ENCODE measurements at regions not wholly inside any gene's neighbourhood (a gene's known extent, or its start where the extent isn't known, plus 50 kb on each side); places are given as distances from the start of the nearest gene placed in this dataset.

DNA sequence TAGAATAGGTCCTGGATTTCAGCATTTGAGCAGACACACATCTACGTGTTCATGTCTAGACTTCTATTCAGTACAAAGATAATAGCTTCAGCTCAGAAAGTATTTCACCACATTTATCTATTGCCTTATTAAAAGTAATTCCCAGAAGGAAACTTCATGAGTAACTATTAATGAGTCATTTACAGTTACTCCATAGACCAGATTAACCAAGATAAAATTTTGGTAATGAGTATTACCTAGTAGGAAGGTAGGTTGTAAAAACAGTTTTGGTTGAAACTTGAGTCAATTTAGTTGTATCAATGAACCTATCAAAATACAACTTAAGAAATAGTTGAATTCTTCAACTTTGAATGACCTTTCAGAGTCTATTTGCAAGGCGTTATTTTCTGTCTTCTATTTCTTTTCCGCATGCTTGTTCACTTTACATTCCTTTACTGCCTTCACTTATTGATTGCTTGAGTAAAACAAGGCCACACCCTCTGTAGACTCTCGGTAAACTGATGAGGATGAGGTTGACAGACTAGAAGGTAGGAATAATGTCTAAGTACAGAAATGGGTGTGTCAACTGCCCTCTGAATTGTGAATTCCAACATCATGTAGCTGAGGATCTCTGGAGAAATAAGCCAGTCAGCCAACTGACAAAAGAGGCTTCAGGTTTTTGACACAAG, 1165.6 kb upstream of the ZEB2 start:
- DNase-seq (ENCODE audit: low read depth in 4 of 4, low spot score in 2 of 4): no peak

- DNase-seq (ENCODE audit: low read depth in 4 of 4, low spot score in 2 of 4): no peak
Measured at GRCh38 chr2:145682546-145683157, 1162.7 kb upstream of the ZEB2 start.

- no peak for DNase-seq (ENCODE audit: low read depth in 4 of 4, low spot score in 2 of 4)
Measured at GRCh38 chr2:145680276-145680675, 1160.4 kb upstream of the ZEB2 start.

DNA sequence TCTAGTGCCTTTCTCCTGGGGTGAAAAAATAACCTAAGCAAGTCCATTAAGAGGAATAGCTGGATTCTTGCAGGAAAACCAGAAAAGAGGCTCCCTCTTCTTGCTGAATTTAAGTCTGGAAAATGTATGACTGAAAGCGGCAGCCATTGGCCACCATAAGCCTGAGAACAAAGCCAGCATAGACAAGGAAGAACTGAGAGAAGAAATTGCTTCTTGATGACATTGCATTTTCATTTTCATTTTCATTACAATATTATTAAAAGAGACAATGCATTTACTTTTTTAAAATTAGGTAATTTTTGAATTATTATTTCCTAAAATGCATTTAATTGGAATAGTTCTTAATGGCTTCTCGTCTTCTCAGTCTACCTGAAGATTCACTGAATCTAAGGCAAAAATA, 1157.5 kb upstream of the ZEB2 start:
- no peak for DNase-seq (ENCODE audit: low read depth in 4 of 4, low spot score in 2 of 4)

- DNase-seq (ENCODE audit: low read depth in 4 of 4, low spot score in 2 of 4): no peak
Measured at GRCh38 chr2:145674705-145675104, 1154.8 kb upstream of the ZEB2 start.

GRCh38 chr2:145669301-145669700, 1149.4 kb upstream of the ZEB2 start:
- DNase-seq (ENCODE audit: low read depth in 4 of 4, low spot score in 2 of 4): no peak

DNA sequence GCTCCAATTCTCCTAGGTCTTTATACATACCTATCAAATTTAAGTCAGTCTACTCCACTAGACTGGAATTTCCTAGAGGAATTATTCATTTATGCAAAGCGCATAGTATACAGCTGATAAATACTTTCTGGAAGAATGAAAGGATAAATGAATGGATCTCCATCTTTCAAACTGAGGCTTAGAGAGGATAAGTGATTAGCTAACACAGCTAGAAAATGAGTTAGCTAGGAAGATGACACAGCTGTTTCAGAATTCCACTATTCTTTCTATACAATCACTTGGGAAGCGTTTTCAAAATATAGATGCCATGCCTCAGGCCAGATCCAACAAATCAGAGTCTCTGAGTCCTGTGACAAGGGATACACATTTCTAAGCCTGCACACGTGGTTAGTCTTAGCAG, 1146.6 kb upstream of the ZEB2 start:
- no peak for DNase-seq (ENCODE audit: low read depth in 4 of 4, low spot score in 2 of 4)

GRCh38 chr2:145657265-145657664, 1137.3 kb upstream of the ZEB2 start:
- no peak for DNase-seq (ENCODE audit: low read depth in 4 of 4, low spot score in 2 of 4)

DNA sequence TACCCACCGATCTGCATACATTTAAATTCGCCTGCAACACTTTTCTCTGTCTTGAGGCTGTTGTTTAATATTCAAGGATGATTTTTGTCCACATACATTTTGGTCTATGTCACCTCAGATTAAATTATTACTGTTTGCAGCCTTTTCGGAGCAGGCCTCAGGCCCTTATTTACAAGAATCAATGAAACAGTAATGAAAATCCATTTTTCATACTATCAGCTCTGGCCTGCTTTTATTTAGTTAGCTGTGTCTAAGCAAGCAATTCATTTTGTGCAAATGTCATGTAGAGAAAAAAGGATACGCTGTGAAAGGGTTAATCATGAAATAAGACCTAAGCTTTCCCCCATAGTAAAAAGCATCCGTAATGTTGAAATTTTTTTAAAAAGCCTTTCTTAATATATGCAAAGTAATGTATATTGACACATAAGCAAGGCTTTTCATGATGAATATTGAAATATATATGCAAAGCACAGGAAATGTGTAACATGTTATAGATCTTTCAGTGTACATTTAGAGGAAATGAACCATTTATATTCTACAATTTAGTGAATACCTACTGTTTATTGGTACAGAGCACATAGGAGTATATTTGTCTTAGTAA, 1135.3 kb upstream of the ZEB2 start:
- no peak for DNase-seq (ENCODE audit: low read depth in 4 of 4, low spot score in 2 of 4)

DNA sequence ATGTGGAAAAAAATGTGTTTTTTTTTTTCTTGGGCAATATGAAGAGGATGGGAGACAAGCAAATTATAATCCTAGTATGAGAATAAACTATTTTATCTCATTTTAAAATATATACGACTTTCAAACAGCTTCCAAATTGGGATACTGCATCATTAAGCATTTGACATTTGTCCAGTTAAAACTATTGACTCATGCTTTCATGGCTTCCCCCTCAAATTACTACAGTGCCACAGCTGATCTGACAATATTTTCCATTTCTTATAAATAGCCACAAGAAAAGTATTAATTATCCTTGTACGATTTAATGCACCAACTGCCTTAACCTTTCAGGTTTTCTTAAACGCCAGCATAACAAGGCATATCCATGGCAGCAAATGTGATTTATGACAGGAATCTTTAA, 1134.8 kb upstream of the ZEB2 start:
- no peak for DNase-seq (ENCODE audit: low read depth in 4 of 4, low spot score in 2 of 4)

DNA sequence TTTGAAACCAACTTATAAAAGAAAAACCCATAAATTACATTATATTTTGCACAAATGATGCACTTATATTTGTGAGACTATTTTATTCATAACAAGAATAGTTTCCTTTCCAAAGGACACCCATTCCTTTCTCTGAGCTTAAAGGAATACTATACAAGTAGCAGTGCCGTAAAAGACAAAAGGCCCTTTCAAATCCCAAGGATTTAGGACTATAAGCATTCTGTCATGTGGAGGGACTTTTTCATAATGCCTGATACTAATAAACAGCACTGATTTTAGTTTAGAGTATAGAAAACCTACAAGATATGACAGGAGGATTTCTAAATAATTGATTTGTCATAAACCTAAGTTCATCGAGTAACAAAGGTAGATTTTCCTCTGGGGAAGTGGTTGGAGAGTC, 1134.2 kb upstream of the ZEB2 start:
- no peak for DNase-seq (ENCODE audit: low read depth in 4 of 4, low spot score in 2 of 4)

- no peak for DNase-seq (ENCODE audit: low read depth in 4 of 4, low spot score in 2 of 4)
Measured at GRCh38 chr2:145653553-145653952, 1133.6 kb upstream of the ZEB2 start.

DNA sequence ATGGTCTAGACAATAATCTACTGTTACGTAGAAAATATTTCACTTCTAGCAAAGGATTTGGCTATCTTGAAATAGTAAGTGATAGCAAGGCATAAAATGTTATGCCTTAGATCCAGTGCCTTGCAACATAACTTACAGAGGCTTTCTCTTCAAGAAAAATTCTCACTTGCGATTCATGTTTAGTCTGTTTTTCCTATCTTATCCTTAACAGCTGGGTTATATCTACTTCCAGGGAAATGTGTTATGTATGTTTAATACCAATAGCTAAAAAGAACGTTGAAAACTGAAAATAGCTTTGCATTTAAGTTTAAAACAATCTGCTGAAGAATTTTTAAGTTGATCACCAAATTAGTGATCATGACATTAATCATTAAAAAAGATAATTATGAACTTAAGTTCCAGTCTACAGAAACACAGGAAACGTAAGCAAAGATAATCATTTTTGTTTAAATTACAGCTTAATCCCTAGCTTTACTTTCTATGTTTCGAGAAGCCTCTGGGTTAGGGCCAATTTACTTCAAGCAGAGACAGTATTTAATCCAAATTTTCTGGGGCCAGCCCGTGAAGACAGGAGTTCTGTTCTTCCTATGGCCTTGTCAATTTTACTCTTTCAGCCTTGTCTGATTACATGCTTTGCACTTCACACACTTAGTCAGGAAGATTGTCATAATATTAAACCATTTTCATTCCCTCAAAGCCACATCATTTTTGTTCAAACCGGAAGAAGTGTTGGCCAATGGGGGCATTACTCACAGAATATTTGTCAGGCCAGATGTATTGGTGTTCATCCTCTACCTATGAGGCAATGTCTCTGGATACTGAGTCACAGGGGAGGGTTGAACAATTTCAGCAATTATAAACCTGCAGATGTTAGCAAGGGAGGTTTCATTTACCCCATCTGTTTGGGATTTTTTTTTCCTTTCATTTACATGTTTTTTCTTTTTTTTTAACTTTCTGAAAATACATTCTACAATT, 1132.9 kb upstream of the ZEB2 start:
- no peak for DNase-seq (ENCODE audit: low read depth in 4 of 4, low spot score in 2 of 4)

GRCh38 chr2:145652036-145652435, 1132.1 kb upstream of the ZEB2 start:
- DNase-seq (ENCODE audit: low read depth in 4 of 4, low spot score in 2 of 4): no peak

GRCh38 chr2:145650226-145650625, 1130.3 kb upstream of the ZEB2 start:
- DNase-seq (ENCODE audit: low read depth in 4 of 4, low spot score in 2 of 4): no peak

- DNase-seq (ENCODE audit: low read depth in 4 of 4, low spot score in 2 of 4): no peak
Measured at GRCh38 chr2:145649061-145649460, 1129.1 kb upstream of the ZEB2 start.

GRCh38 chr2:145644820-145645302, 1124.9 kb upstream of the ZEB2 start:
- no peak for DNase-seq (ENCODE audit: low read depth in 4 of 4, low spot score in 2 of 4)

DNA sequence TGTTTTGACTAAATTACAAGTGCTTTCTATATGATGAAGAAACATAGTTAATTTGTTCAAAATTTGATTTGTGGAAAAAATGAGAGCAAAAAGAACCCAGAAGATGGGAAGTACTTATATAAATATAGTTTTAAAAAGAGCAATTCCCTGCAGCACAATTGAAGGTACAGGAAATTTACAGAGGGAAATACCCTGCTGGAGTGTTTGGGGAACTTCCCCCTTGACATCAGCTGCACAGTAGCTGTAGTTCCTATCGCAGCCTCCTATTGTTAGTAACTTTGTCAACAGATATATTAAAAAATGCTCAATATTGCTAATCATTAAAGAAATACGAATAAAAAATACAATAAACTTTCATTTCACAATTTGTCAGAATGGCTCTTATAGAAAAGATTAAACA, 1118.8 kb upstream of the ZEB2 start:
- no peak for DNase-seq (ENCODE audit: low read depth in 4 of 4, low spot score in 2 of 4)

- DNase-seq (ENCODE audit: low read depth in 4 of 4, low spot score in 2 of 4): no peak
Measured at GRCh38 chr2:145635706-145636427, 1115.9 kb upstream of the ZEB2 start.

- no peak for DNase-seq (ENCODE audit: low read depth in 4 of 4, low spot score in 2 of 4)
Measured at GRCh38 chr2:145631561-145631960, 1111.6 kb upstream of the ZEB2 start.

All from left renal cortex interstitium (tissue), 4 donors.